Effector memory CD4-positive, alpha-beta T cell (primary cell): ENCODE measurements at regions not wholly inside any gene's neighbourhood (a gene's known extent, or its start where the extent isn't known, plus 50 kb on each side); places are given as distances from the start of the nearest gene placed in this dataset.
"Not testable (repeated sequence)": the region's sequence is repeated elsewhere in the genome, so short reads cannot be mapped to it uniquely, and the experiment has no call there.

ENCODE experiments used
- DNase-seq, 3 donors: peaks; one replicate each; pipeline ENCODE4 v3.0.0-alpha.2; 2020
- H3K27ac ChIP-seq: 2 replicates; pipeline ENCODE4 v1.7.0; 2013; ENCODE audit warnings: mild to moderate bottlenecking, low read length, moderate library complexity; ENCODE audit not compliant: insufficient read depth, poor library complexity, severe bottlenecking
- H3K27me3 ChIP-seq: replicated peaks from 2 replicates; pipeline ENCODE4 v1.7.0; 2013; ENCODE audit warnings: mild to moderate bottlenecking, low read length; ENCODE audit not compliant: insufficient read depth, control insufficient read depth, poor library complexity, severe bottlenecking
- H3K36me3 ChIP-seq: 2 replicates; pipeline ENCODE4 v1.7.0; 2013; ENCODE audit warnings: mild to moderate bottlenecking, low read length, moderate library complexity; ENCODE audit not compliant: control insufficient read depth, insufficient read depth
- H3K4me1 ChIP-seq: 2 replicates; pipeline ENCODE4 v1.7.0; 2013; ENCODE audit warnings: low read length, mild to moderate bottlenecking; ENCODE audit not compliant: control insufficient read depth, insufficient read depth, poor library complexity, severe bottlenecking
- H3K4me3 ChIP-seq: 2 replicates; pipeline ENCODE4 v1.7.0; 2013; ENCODE audit warnings: low read length, low read depth, mild to moderate bottlenecking; ENCODE audit not compliant: insufficient read depth, poor library complexity, severe bottlenecking
- H3K9me3 ChIP-seq: 2 replicates; pipeline ENCODE4 v1.7.0; 2013; ENCODE audit warnings: mild to moderate bottlenecking, low read length, moderate library complexity; ENCODE audit not compliant: control insufficient read depth

- no peaks in the 10 kb centered on the region for H3K27me3 ChIP-seq
- H3K36me3 ChIP-seq, result no peaks in the 10 kb centered on the region
- no peaks in the 10 kb centered on the region for H3K4me1 ChIP-seq
- H3K27ac ChIP-seq, result no peak overlapping the region
- no peak overlapping the region for H3K4me3 ChIP-seq
- DNase-seq, result no peak
- H3K9me3 ChIP-seq, result no peaks in the 10 kb centered on the region
These were observed 98.7 kb downstream of the RAP2B start for GRCh38 chr3:153260681-153261080.

GRCh38 chr3:153266619-153267018 lies 104.6 kb downstream of the RAP2B start:
- H3K36me3 ChIP-seq, result no peaks in the 10 kb centered on the region
- H3K9me3 ChIP-seq, result no peaks in the 10 kb centered on the region
- no peaks in the 10 kb centered on the region for H3K27me3 ChIP-seq

GRCh38 chr3:153268564-153269279 lies 106.7 kb downstream of the RAP2B start:
- Histone ChIP-seq H3K27ac (no peak overlapping the region), H3K9me3 (no peaks in the 10 kb centered on the region), H3K4me3 (no peak overlapping the region), H3K4me1 (no peaks in the 10 kb centered on the region), H3K27me3 (no peaks in the 10 kb centered on the region), H3K36me3 (no peaks in the 10 kb centered on the region)
- DNase-seq, result no peak

More at GRCh38 chr3:153266619-153267018, 104.6 kb downstream of the RAP2B start:
- no peak for DNase-seq
- Histone ChIP-seq H3K27ac (no peak overlapping the region), H3K4me1 (no peaks in the 10 kb centered on the region), H3K4me3 (no peak overlapping the region)

- H3K27me3 ChIP-seq, result no peaks in the 10 kb centered on the region
- H3K4me1 ChIP-seq, result no peaks in the 10 kb centered on the region
- no peak overlapping the region for H3K27ac ChIP-seq
- H3K9me3 ChIP-seq, result no peaks in the 10 kb centered on the region
- no peak for DNase-seq
- H3K36me3 ChIP-seq, result no peaks in the 10 kb centered on the region
- H3K4me3 ChIP-seq, result no peak overlapping the region
These were observed 107.7 kb downstream of the RAP2B start for GRCh38 chr3:153269730-153270129.

- Histone ChIP-seq H3K4me3 (no peak overlapping the region), H3K4me1 (no peaks in the 10 kb centered on the region), H3K27me3 (no peaks in the 10 kb centered on the region), H3K27ac (no peak overlapping the region), H3K9me3 (no peaks in the 10 kb centered on the region), H3K36me3 (no peaks in the 10 kb centered on the region)
- DNase-seq, result no peak
These were observed 111.2 kb downstream of the RAP2B start for GRCh38 chr3:153273217-153273616.

- Histone ChIP-seq H3K27ac (no peak overlapping the region), H3K4me1 (no peaks in the 10 kb centered on the region), H3K36me3 (no peaks in the 10 kb centered on the region), H3K9me3 (no peaks in the 10 kb centered on the region), H3K27me3 (no peaks in the 10 kb centered on the region), H3K4me3 (no peak overlapping the region)
- DNase-seq, result no peak
These were observed 111.9 kb downstream of the RAP2B start for GRCh38 chr3:153273767-153274435.

GRCh38 chr3:153274561-153274960 lies 112.5 kb downstream of the RAP2B start:
- no peaks in the 10 kb centered on the region for H3K4me1 ChIP-seq
- no peaks in the 10 kb centered on the region for H3K36me3 ChIP-seq
- H3K27me3 ChIP-seq, result no peaks in the 10 kb centered on the region
- H3K27ac ChIP-seq, result no peak overlapping the region
- no peak for DNase-seq
- H3K4me3 ChIP-seq, result no peak overlapping the region
- H3K9me3 ChIP-seq, result no peaks in the 10 kb centered on the region

GRCh38 chr3:153275514-153275913 lies 113.5 kb downstream of the RAP2B start:
- Histone ChIP-seq H3K27ac (no peak overlapping the region), H3K27me3 (no peaks in the 10 kb centered on the region), H3K9me3 (no peaks in the 10 kb centered on the region), H3K4me1 (no peaks in the 10 kb centered on the region), H3K4me3 (no peak overlapping the region), H3K36me3 (no peaks in the 10 kb centered on the region)
- no peak for DNase-seq

GRCh38 chr3:153277029-153277428 lies 115.0 kb downstream of the RAP2B start:
- no peak for DNase-seq
- no peaks in the 10 kb centered on the region for H3K36me3 ChIP-seq
- H3K4me1 ChIP-seq, result no peaks in the 10 kb centered on the region
- no peak overlapping the region for H3K27ac ChIP-seq
- no peaks in the 10 kb centered on the region for H3K9me3 ChIP-seq
- no peaks in the 10 kb centered on the region for H3K27me3 ChIP-seq
- no peak overlapping the region for H3K4me3 ChIP-seq

GRCh38 chr3:153281236-153281997 lies 119.4 kb downstream of the RAP2B start:
- not testable (repeated sequence) for H3K9me3 ChIP-seq, H3K4me3 ChIP-seq, H3K4me1 ChIP-seq, H3K27me3 ChIP-seq, H3K36me3 ChIP-seq, DNase-seq, H3K27ac ChIP-seq
